CD8-positive, alpha-beta memory T cell (primary cell): ENCODE measurements at regions not wholly inside any gene's neighbourhood (a gene's known extent, or its start where the extent isn't known, plus 50 kb on each side); places are given as distances from the start of the nearest gene placed in this dataset.

Source experiments
- CTCF ChIA-PET: fragments of 350-600 bp; sonication (Branson Sonifier 250); formaldehyde crosslinking; loops from one replicate; lab custom pipeline; 2021; ENCODE audit warnings: antibody characterized with exemption; lab: Charles Lee
- POLR2A ChIA-PET: fragments of 350-600 bp; sonication (Branson Sonifier 250); formaldehyde crosslinking; loops from one replicate; lab custom pipeline; 2021; ENCODE audit warnings: antibody characterized with exemption; lab: Charles Lee
- DNase-seq, 5 donors: peaks; one replicate each; pipeline versions ENCODE4 v3.0.0 to v3.0.0-alpha.2; 2020 to 2022; ENCODE audit warnings: mixed read lengths in 1 of 5
- H3K27ac ChIP-seq: one replicate; pipeline ENCODE4 v1.7.0; 2013; ENCODE audit warnings: low read depth, mild to moderate bottlenecking, low read length, moderate library complexity
- H3K27me3 ChIP-seq: 2 replicates; pipeline ENCODE4 v1.7.0; 2013; ENCODE audit warnings: low read length, mild to moderate bottlenecking; ENCODE audit not compliant: insufficient read depth, poor library complexity, severe bottlenecking
- H3K36me3 ChIP-seq: 2 replicates; pipeline ENCODE4 v1.7.0; 2013; ENCODE audit warnings: mild to moderate bottlenecking, low read length, moderate library complexity; ENCODE audit not compliant: insufficient read depth
- H3K4me1 ChIP-seq: 2 replicates; pipeline ENCODE4 v1.7.0; 2013; ENCODE audit warnings: mild to moderate bottlenecking, low read length, moderate library complexity; ENCODE audit not compliant: insufficient read depth
- H3K4me3 ChIP-seq: 2 replicates; pipeline ENCODE4 v1.7.0; 2013; ENCODE audit warnings: mild to moderate bottlenecking, low read length
- H3K9me3 ChIP-seq: 2 replicates; pipeline ENCODE4 v1.7.0; 2013; ENCODE audit warnings: mild to moderate bottlenecking, low read length
- H3K27ac Mint-ChIP-seq, 8 donors: one replicate each; pipeline ENCODE4 v1.8.0; 2020 to 2021; ENCODE audit warnings: mixed read lengths in 8 of 8, mild to moderate bottlenecking in 6 of 8, inconsistent platforms in 3 of 8, moderate library complexity in 3 of 8
- H3K27me3 Mint-ChIP-seq, 2 donors: one replicate each; pipeline ENCODE4 v1.8.0; 2020 to 2021; ENCODE audit warnings: mixed read lengths in 2 of 2, mild to moderate bottlenecking in 1 of 2, moderate library complexity in 1 of 2
- H3K36me3 Mint-ChIP-seq, 3 donors: one replicate each; pipeline ENCODE4 v1.8.0; 2020 to 2021; ENCODE audit warnings: mixed read lengths in 3 of 3, inconsistent platforms in 1 of 3, mild to moderate bottlenecking in 1 of 3
- H3K4me1 Mint-ChIP-seq, 3 donors: one replicate each; pipeline ENCODE4 v1.8.0; 2020 to 2021; ENCODE audit warnings: mixed read lengths in 3 of 3, inconsistent platforms in 1 of 3, mild to moderate bottlenecking in 1 of 3
- H3K4me3 Mint-ChIP-seq, 7 donors: one replicate each; pipeline ENCODE4 v1.8.0; 2020 to 2021; ENCODE audit warnings: mixed read lengths in 7 of 7, mild to moderate bottlenecking in 6 of 7, moderate library complexity in 4 of 7, inconsistent platforms in 2 of 7
- H3K9me3 Mint-ChIP-seq, 5 donors: one replicate each; pipeline ENCODE4 v1.8.0; 2020 to 2022; ENCODE audit warnings: mixed read lengths in 5 of 5, mild to moderate bottlenecking in 3 of 5, moderate library complexity in 2 of 5, inconsistent platforms in 1 of 5

GRCh38 chr2:164103271-164103670 lies 367.5 kb upstream of the FIGN start:
- ChIA-PET CTCF (no interaction called here), POLR2A (no interaction called here)
- Histone ChIP-seq H3K9me3 (no peaks in the 10 kb centered on the region), H3K4me1 (no peaks in the 10 kb centered on the region), H3K27ac (no peak overlapping the region), H3K4me3 (no peak overlapping the region), H3K36me3 (no peaks in the 10 kb centered on the region), H3K27me3 (no peaks in the 10 kb centered on the region)
- Mint-ChIP-seq H3K9me3 (peaks cover 7 to 44% (median 11%) of the 10 kb centered on the region in 5 donors), H3K27me3 (no peaks in the 10 kb centered on the region), H3K36me3 (no peaks in the 10 kb centered on the region), H3K27ac (no peak overlapping the region), H3K4me1 (no peaks in the 10 kb centered on the region), H3K4me3 (no peak overlapping the region)
- no peak for DNase-seq

GRCh38 chr2:164102366-164102765 lies 366.6 kb upstream of the FIGN start:
- no peak overlapping the region for H3K27ac ChIP-seq
- CTCF ChIA-PET: no interaction called here
- H3K4me3 Mint-ChIP-seq: no peak overlapping the region
- no peak overlapping the region for H3K4me3 ChIP-seq
- peaks cover 7 to 44% (median 11%) of the 10 kb centered on the region in 5 donors for H3K9me3 Mint-ChIP-seq
- H3K4me1 ChIP-seq: no peaks in the 10 kb centered on the region
- no peaks in the 10 kb centered on the region for H3K27me3 ChIP-seq
- POLR2A ChIA-PET: no interaction called here
- no peaks in the 10 kb centered on the region for H3K36me3 ChIP-seq
- H3K4me1 Mint-ChIP-seq: no peaks in the 10 kb centered on the region
- no peaks in the 10 kb centered on the region for H3K9me3 ChIP-seq
- H3K27ac Mint-ChIP-seq: no peak overlapping the region
- H3K36me3 Mint-ChIP-seq: no peaks in the 10 kb centered on the region
- DNase-seq: no peak
- no peaks in the 10 kb centered on the region for H3K27me3 Mint-ChIP-seq

DNA sequence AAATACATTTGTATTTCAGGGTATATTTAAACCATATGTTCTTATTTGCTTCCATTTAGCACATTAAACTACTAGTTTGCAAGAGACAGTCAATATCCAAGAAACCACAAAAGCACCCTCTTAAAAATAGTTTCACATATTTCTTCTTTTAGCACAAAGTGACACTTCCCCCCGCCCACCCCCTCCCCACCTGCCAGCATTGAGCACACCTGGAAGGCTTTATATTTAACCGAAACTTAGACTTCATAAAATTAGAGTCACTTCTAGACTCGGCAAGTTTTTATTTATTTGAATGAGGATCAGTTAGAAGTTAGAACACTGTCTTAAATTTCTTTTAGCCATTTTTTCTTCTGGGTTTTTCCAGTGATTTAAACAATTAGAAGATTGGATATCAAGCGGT lies 355.9 kb upstream of the FIGN start:
- Mint-ChIP-seq H3K27ac (no peak overlapping the region), H3K4me3 (no peak overlapping the region), H3K4me1 (no peaks in the 10 kb centered on the region), H3K9me3 (peaks cover under 1 to 30% (median 5%) of the 10 kb centered on the region in 5 donors), H3K36me3 (peaks cover 0 to 2% (median 0%) of the 10 kb centered on the region in 3 donors), H3K27me3 (no peaks in the 10 kb centered on the region)
- no peaks in the 10 kb centered on the region for H3K27me3 ChIP-seq
- H3K27ac ChIP-seq: no peak overlapping the region
- CTCF ChIA-PET: no interaction called here
- H3K4me1 ChIP-seq: no peaks in the 10 kb centered on the region
- no peak overlapping the region for H3K4me3 ChIP-seq
- POLR2A ChIA-PET: no interaction called here
- no peak for DNase-seq
- H3K36me3 ChIP-seq: no peaks in the 10 kb centered on the region
- no peaks in the 10 kb centered on the region for H3K9me3 ChIP-seq

- H3K4me1 ChIP-seq: no peaks in the 10 kb centered on the region
- ChIA-PET CTCF (no interaction called here), POLR2A (no interaction called here)
- no peaks in the 10 kb centered on the region for H3K36me3 ChIP-seq
- Mint-ChIP-seq H3K27me3 (no peaks in the 10 kb centered on the region), H3K9me3 (peaks cover 0 to 29% (median 4%) of the 10 kb centered on the region in 5 donors), H3K4me1 (no peaks in the 10 kb centered on the region), H3K27ac (no peak overlapping the region), H3K4me3 (no peak overlapping the region), H3K36me3 (peaks cover 0 to 2% (median 0%) of the 10 kb centered on the region in 3 donors)
- H3K4me3 ChIP-seq: no peak overlapping the region
- no peaks in the 10 kb centered on the region for H3K27me3 ChIP-seq
- H3K9me3 ChIP-seq: no peaks in the 10 kb centered on the region
- H3K27ac ChIP-seq: no peak overlapping the region
- no peak for DNase-seq
Measured at GRCh38 chr2:164090533-164090932, 354.7 kb upstream of the FIGN start.

- H3K4me1 ChIP-seq: no peaks in the 10 kb centered on the region
- H3K27me3 ChIP-seq: no peaks in the 10 kb centered on the region
- POLR2A ChIA-PET: no interaction called here
- H3K27ac Mint-ChIP-seq: no peak overlapping the region
- H3K9me3 ChIP-seq: no peaks in the 10 kb centered on the region
- no peaks in the 10 kb centered on the region for H3K27me3 Mint-ChIP-seq
- no peaks in the 10 kb centered on the region for H3K36me3 ChIP-seq
- CTCF ChIA-PET: no interaction called here
- H3K27ac ChIP-seq: no peak overlapping the region
- H3K4me3 Mint-ChIP-seq: no peak overlapping the region
- no peak overlapping the region for H3K4me3 ChIP-seq
- H3K4me1 Mint-ChIP-seq: no peaks in the 10 kb centered on the region
- peaks cover 2 to 5% (median 5%) of the 10 kb centered on the region in 5 donors for H3K9me3 Mint-ChIP-seq
- H3K36me3 Mint-ChIP-seq: no peaks in the 10 kb centered on the region
- no peak for DNase-seq
Measured at GRCh38 chr2:164084066-164084465, 348.3 kb upstream of the FIGN start.

DNA sequence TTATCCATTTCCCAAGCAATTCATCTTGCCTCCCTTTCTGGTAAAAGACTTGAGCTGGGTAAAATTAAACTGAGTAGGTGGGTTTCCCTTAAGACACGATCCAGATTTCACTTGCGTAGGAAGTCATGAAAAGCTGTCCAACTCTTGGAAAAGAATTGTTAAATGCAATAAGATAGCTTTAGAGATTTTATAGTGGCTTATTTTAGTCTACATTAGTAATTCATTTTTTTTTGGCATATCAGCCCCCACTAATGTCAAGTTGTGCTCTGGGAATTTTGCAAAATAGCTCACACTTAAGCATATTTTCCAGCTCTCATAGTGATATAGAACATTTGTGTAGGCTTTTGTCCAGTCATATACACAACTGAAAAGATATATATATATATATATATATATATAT lies 344.7 kb upstream of the FIGN start:
- ChIA-PET CTCF (no interaction called here), POLR2A (no interaction called here)
- Histone ChIP-seq H3K9me3 (no peaks in the 10 kb centered on the region), H3K27ac (no peak overlapping the region), H3K4me3 (no peak overlapping the region), H3K4me1 (no peaks in the 10 kb centered on the region), H3K27me3 (no peaks in the 10 kb centered on the region), H3K36me3 (no peaks in the 10 kb centered on the region)
- no peak overlapping the region for H3K27ac Mint-ChIP-seq
- no peak overlapping the region for H3K4me3 Mint-ChIP-seq
- no peaks in the 10 kb centered on the region for H3K4me1 Mint-ChIP-seq
- DNase-seq: no peak
- H3K27me3 Mint-ChIP-seq: no peaks in the 10 kb centered on the region
- peaks cover 0 to 7% (median 5%) of the 10 kb centered on the region in 5 donors for H3K9me3 Mint-ChIP-seq
- no peaks in the 10 kb centered on the region for H3K36me3 Mint-ChIP-seq

DNA sequence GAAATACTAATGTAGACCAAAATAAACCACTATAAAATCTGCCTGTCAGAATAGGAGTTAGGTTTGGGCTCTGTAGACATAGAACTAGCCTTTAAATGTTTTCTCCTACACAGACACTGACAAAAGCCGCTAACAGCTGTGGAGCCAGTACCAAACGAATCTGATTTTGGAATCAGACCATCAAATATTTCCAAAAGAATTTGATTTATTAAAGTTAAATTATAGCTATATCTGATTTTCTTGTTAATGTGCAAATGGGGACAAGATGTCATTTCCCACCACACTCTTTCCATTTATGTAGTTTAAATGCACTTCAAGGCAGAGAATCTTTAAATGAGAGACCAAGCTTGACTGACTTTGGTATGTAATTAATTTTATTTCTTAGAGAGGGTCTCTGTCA lies 343.4 kb upstream of the FIGN start:
- Mint-ChIP-seq H3K9me3 (peaks cover 0 to 7% (median 2%) of the 10 kb centered on the region in 5 donors), H3K27ac (no peak overlapping the region), H3K4me1 (no peaks in the 10 kb centered on the region), H3K4me3 (no peak overlapping the region), H3K36me3 (no peaks in the 10 kb centered on the region), H3K27me3 (no peaks in the 10 kb centered on the region)
- no peak for DNase-seq
- Histone ChIP-seq H3K9me3 (no peaks in the 10 kb centered on the region), H3K36me3 (no peaks in the 10 kb centered on the region), H3K27me3 (no peaks in the 10 kb centered on the region), H3K4me3 (no peak overlapping the region), H3K27ac (no peak overlapping the region), H3K4me1 (no peaks in the 10 kb centered on the region)
- CTCF ChIA-PET: no interaction called here
- POLR2A ChIA-PET: no interaction called here

DNA sequence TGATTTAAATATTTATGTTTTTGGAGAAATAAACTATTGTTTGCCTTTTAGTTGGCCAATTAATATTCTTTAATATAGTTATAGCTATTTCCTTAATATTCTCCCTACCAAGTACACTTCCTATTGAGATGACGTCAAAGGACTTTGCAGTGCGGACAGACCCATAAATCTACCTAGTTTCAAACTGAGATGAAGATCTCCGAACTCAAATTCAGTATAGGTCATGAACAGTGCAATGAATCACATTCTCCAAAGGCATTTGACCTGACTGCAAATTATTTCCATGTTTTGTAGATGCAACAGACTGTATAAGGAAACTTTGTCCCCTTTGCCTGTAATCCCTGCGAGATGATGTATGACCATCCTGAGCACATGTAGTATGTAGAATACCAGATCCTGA lies 342.6 kb upstream of the FIGN start:
- ChIA-PET CTCF (no interaction called here), POLR2A (no interaction called here)
- Mint-ChIP-seq H3K9me3 (peaks cover 0 to 7% (median 3%) of the 10 kb centered on the region in 5 donors), H3K27ac (no peak overlapping the region), H3K4me1 (no peaks in the 10 kb centered on the region), H3K27me3 (no peaks in the 10 kb centered on the region), H3K36me3 (no peaks in the 10 kb centered on the region), H3K4me3 (no peak overlapping the region)
- Histone ChIP-seq H3K27ac (no peak overlapping the region), H3K4me1 (no peaks in the 10 kb centered on the region), H3K36me3 (no peaks in the 10 kb centered on the region), H3K27me3 (no peaks in the 10 kb centered on the region), H3K4me3 (no peak overlapping the region), H3K9me3 (no peaks in the 10 kb centered on the region)
- no peak for DNase-seq
